ENCODE measurements at regions not wholly inside any gene's neighbourhood (a gene's known extent, or its start where the extent isn't known, plus 50 kb on each side); places are given as distances from the start of the nearest gene placed in this dataset.

DNA sequence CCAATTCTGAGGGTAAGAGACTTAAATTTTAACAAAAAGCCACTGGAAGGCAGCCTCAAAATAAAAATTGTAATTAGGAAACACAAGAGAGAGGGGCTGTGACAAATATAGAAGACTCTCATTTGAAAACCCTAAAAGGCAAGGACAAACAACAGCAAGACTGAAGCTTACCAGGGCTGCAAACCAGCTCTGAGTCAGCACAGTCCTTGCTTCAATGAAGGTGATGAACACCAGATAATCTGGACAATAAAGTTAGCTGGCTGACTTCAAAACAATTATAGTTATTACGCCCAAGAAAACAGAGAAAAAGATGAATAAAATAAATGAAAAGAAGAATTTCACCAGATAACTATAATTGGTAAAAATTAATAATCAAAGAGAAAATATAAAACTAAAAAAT is 149.3 kb upstream of the NSMCE3 start:
- no peak for DNase-seq

DNA sequence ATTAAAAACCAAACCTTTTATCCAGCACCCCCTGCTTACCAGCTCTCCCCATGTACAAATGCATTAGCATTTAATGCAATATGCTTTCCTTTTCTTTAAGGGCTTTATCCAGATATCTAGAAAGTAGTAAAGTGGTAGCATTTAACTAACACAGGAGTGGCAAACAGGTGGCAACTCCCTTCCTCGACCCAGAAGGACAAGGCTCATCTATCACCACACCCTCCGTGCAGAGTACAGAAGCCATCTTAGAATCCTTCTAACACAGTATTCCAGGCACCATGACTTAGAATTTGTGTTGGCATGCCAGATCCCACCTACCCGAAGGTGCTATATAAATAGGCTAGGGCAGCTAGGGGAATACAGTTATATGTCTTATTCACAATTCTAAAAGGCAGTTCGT is 148.6 kb upstream of the NSMCE3 start:
- no peak for DNase-seq

DNA sequence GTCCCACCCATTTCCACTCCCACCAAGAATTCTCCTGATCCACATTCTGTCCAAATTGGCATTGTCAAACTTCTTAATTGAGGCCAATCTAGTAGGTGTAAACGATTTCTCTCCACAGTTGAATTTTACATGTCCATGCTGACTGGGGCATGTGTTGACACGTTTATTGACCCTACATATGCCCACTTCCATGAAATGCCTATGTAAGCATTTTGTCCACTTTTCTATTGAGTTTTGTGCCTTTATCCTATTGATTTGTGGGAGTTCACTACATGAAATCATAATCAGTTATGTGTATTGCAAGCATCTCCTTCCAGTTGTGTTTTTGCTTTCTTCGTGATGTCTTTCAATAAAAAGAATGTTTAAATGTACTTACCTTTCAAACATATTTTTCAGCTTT is 141.7 kb upstream of the NSMCE3 start:
- no peak for DNase-seq

DNA sequence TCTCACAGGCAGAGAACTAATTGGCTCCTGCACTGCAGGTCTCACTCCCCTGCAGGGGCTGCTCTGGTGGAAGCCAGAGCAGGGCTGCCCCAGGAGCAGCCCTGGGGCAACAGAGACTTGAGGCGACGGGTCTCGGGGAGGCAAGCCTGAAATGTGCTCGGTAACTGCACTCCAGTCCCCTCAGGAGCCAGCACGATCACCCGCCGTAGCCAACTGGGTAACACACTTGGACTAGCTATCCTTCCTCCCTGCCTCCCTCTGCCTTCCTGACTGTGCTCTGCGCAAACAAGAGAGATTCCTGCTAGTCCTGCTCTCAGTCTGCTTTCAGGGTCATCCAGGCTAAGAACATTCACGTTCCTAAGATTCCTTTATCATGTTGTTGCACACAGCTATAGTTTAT is 140.7 kb upstream of the NSMCE3 start:
- DNase-seq: no peak

DNA sequence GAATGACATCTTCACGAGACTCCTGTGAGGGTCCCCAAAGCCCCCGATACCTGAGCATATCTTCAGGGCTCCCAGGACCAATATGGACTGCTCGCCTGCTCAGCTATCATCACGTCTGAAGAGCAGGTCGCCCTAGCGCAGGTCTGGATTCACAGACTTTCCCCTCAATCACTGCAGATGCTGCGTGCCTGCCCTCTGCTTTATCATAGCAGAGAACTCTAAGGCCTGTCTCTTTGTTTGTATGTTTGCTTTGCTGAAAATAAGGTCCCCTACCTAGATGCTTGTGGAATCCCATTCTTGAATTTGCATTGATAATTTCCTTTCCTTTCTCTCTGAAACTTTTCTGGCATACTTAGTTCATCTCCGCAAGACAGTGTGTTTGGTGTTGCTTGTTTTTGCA is 140.3 kb upstream of the NSMCE3 start:
- no peak for DNase-seq

DNA sequence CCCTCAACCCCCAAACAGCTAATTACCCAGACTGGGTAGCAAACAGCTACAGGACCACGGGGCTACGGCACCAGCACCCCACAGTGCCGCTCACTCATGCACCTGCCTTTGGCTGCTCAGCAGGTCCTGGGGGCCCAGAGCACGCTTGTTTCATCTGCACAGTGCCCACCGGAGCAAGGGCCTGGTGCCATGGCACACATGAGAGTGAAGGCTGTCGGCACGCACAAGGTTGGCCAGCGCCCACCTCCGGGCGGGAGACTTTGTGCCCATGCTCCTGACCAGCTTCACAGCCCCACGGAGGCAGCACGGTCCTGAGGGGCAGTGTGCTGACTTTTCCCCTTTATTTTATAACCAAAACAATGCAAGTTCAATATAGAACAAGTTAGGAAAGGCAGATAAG is 135.9 kb upstream of the NSMCE3 start:
- no peak for DNase-seq

DNA sequence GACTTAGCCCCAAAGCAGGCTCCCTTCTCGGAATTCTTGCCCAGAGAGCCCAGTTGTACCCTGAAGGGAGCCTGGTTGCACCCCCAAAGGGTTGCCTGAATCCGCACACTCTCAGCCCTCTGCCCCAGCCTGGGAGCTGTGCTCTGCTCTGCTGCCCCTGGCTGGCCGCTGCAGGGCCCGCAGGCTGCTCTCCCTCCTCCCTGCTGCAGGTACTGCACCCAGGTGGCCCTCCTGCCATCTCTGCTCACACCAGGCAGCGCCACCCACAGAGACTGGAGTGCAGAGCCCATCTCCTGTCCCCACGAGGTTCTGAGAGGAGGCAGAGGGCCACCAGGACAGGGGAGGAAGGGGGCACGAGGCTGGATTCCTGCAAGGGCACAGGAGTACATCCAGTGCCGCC is 134.2 kb upstream of the NSMCE3 start:
- no peak for DNase-seq

DNA sequence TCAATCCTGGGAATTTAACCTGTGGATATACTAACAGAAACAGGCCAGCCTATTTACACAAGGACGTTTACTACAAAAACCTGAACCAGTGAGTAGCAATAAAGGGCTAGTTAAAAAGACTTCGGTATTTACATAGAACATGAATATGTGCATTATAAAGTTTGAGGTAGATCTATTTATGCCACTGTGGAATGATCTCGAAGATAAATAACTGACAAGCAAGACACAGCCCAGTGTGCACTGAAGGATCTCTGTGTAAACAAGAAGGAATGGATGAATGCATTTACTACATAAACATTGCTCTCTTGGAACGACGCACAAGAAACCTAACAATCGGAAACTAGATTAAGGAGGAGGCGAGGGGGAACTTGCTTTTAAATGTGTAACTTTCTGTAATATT is 132.0 kb upstream of the NSMCE3 start:
- no peak for DNase-seq

DNA sequence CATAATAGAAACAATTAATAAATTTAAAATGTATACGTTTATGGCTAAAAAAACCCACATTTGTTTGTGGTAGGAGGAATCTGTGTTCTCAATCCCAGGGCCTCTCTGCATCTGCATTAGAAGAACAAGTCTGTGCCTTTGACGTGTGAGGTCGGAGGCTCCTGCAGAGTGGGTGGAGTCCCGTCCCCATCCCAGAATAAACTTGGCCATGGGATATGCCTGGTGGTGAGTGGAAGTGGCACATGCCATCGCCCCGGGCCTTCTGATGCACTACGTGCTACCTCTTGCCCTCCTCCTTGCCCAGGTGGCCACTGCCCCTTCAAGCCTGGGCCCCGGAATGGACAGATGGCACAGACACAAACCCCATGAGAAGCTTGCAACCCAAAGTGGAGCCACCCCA is 131.1 kb upstream of the NSMCE3 start:
- DNase-seq: no peak

DNA sequence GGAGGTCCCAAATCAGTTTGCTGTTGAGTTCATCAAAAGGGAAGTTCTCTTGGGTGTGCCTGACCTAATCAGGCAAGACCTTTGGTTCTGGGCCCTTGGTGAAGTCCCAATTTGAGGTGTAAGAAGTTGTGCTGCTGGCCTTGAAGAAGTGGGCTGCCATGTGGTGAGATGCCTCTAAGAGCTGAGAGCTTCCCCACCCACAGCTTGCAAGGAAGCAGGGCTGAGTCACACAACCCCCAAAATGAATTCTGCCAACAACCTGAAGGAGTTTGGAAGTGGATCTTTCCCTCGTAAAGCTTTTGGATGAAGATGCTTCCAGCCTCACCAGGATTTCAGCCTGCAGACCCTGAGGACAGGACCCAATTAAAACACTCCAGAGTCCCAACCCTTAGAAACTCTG is 129.3 kb upstream of the NSMCE3 start:
- DNase-seq: no peak

DNA sequence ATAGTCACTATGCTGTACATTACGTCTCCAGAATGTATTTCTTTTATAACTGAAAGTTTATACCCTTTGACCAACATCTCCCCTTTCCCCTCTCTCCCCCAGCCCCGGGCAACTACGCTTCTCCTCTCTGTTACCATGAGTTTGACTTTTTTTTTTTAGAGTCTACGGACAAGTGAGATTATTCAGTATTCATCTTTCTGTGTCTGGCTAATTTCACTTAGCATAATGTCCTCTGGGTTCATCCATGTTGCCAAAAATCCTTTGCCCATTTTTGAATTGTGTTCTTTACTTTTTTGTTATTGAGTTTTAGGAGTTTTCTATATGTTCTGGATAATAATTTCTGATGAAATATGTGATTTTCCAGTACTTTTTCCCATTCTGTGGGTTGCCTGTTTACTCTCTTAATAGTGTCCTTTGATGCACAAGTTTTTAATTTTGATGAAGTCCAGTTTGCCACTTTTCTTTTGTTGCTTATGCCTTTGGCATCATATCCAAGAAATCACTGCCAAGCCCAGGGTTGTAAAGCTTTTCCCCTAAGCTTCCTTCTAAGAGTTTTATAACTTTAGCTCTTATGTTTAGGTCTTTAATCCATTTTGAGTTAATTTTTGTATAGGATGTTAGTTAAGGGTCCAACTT is 126.7 kb upstream of the NSMCE3 start:
- DNase-seq: no peak

DNA sequence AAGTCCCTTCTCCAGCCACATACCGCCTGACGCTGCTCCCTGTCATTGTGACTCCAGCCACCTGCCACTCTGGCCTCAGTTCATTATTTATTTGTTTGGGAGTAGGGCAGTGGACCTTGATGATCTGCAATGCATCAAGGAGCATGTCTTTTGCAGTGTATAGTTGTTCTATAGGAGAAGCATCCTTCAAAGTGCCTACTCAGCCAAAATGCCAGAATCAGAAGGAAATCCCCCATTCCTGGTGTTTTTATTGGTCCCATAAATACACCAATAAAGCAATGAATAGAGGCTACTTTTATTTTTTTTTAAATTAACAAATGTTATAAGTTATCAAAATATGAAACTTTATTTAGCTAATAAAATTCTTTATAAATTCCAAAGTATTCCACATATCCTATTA is 123.8 kb upstream of the NSMCE3 start:
- no peak for DNase-seq

DNA sequence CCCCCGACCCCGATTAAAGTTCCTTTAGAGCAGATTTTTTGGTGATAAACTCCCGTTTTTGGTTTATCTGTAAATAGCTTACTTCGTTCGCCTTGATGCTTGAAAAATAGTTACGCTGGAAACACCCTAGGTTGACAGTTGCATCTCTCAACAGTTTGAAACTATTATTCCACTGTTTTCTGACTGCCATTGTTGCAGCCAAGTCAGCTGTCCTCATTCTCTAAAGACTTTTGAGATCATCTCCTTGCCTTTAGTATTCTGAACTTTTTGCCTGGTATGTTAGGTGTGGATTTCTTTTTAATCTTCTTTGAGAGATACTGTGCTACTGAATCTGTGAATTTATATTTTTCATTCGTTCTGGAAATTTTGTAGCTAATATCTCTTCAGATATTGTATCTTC is 122.7 kb upstream of the NSMCE3 start:
- DNase-seq: no peak

DNA sequence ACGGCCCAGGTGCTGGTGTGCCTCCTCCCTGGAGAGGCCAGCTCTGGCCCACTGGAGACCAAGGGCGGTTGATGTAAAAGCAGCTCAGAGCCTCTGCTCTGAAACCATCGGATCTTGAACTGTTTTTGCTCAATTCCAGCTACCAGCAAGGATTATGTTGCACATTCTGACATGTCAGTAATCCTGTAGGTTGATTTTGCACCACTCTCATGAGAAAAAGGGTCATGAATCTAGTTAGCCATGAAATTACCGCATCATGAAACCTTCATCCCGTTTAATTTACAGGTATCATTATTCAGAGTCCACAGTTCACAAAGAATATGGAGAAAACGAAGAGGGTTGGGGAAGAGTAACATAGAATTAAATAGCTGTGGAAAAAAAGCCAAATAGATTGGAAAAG is 120.4 kb upstream of the NSMCE3 start:
- no peak for DNase-seq

DNA sequence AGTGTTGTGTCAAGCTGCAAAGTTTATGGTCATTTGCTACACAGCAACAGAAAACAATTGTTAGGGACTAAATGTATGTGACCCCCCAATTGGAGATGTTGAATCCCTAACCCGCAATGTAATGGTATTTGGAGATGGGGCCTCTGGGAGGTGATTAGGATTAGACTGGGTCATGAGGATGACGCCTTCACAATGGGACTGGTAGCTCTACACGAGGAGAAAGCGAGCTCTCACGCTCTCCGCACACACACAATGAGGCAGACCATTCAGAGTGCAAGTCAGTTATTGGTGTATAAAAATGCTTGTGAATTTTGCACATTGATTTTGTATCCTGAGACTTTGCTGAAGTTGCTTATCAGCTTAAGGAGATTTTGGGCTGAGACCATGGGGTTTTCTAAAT is 116.9 kb upstream of the NSMCE3 start:
- no peak for DNase-seq

DNA sequence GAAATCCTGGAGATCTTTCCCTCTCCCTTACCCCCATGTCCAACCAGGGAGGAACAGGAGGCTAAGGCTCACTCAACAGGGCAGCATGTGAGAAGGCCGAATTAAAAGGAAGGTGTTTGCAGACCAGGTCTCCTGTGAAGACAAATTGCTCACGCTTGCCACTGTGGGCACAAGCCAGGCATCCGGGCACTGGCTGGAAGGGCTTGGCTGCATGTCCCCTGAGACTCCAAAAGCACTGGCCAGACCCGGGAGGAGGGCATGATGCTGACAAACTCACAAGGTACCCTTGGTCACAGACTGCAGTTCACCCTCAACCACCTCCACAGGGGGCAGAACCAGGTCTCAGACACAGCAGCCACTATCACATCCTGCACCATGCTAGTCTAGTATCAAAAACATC is 113.7 kb upstream of the NSMCE3 start:
- no peak for DNase-seq

DNA sequence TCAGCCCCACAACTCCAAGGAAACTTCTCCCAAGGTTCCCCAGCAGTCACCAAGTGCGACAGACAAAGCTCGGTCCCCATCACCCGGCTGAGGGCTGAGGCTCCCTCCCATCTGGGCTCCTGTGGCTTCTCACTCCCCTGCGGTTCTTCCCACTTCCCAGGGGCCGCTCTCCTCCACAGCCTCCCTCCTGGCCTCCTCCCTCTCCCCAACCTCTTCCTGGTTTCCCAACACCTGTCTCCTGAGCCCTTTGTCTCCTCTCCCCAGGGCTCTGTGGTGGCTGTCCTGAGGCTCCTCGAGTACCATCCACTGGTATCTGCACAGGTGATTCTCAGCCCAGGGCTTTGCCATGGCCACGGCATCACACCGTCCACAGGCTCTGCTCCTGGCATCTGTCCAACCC is 113.2 kb upstream of the NSMCE3 start:
- DNase-seq: no peak

DNA sequence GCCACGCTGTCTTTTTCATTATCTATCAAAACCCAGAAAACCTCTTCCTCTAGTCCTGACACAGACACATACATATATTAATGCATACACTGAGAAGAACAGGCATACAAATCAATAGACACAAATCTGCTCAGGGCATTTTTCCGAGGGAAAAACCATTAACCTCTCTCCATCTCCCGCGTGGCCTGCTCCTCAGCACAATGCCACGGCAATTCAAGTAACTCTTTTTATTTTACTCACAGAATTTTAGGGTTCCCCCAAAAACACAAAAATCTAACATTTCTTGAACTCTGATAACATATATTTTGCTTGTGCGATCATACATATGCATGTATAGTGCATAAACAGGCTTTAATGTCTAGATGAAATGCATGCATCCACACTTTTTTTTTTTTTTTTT is 110.8 kb upstream of the NSMCE3 start:
- DNase-seq: no peak

DNA sequence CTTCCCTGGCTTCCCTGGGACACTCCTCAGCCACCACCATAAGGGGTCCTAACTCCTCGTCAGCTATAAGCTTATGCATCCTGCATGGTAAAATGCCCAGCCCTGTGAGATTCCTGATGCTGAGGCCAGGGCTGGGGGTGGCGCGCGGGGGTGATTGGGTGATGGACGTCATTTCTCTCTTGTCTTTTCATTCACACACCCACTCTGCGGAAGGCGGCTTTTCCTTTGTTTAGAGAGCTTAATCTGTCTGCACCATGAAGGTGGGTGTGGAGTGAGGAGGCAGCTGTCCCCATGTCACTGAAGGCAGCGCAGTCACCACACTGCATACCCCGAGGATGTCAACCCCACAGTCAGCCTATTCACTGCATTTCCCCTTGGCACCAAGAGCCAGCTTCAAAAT is 110.0 kb upstream of the NSMCE3 start:
- no peak for DNase-seq

DNA sequence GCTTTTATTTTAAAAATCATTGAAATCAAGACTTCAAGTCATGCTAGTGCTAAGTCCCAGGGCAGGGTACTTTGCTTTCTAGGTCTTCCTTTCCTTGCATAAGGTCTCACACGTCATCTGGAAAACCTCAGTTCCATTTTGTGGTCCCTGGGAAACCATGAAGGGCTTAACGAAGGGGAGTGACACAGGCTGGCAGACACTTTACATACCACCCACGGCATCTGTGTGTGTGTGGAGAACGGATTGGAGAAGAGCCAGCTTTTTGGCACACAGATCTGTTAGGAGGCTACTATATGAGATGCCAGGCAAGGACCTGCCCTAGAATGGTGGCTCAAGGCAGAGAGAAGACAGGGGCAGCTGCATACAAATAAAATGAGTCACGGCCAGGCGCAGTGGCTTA is 107.5 kb upstream of the NSMCE3 start:
- no peak for DNase-seq

DNA sequence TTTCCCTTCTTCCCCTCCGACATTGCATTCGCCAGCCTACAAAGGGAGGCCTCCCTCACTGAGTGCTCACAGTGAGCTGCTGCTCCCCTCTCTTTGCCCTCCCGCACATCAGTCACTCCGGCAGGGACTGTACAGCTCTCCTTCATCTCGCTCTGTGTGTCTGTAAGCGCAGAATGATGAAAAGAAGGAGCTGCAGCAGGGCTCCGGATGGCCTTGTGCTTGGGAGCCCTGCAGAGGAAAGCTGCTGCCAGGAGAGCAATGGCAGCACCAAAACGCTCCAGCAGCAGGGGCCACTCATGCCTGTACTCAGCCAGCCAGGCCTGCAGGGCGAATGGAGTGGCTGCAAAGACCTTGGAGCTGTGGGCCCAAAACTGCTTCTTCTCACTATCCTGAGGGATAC is 107.0 kb upstream of the NSMCE3 start:
- no peak for DNase-seq

DNA sequence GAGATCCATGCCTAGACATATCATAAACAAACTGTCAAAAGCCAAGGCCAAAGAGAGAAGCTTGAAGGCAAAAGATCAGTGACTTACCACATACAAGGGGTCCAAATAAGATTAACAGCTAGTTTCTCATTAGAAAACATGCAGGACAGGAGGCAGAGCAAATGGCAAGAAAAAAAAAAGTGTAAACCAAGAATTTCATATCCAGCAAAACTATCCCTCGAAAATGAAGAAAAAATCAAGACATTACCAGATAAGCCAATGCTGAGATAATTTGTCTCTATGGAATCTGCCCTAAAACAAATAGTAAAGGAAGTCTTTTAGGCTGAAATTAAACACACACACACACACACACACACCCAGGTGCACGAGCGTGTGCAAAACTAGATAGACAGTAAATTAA is 99.6 kb upstream of the NSMCE3 start:
- no peak for DNase-seq

DNA sequence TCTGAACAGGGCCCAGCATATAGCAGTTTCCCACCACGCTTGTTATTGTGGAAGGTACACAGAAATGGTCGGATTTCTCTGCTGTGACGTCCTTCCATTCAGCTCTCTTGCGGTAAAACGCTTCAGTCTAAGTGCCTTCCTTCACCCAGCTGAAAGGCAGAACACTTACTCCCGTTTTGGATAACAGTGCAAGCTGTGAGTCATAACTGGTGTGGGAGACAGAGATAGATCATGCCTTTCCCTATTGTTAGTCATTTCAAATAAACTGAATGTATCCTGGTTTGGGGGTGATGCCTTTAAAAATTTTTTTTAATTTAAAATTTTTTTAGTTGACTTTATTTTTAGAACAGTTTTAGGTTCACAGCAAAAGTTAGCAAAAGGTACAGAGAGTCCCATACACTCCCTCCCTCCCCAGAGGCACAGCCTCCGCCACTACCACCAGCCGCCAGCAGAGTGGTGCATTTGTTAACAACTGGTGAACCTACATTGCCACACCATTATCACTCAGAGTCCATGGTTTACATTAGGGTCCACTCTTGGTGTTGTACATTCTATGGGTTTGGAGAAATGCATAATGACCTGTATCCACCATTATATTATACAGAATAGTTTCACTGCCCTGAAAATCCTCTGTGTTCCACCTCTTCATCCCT is 94.9 kb upstream of the NSMCE3 start:
- no peak for DNase-seq

DNA sequence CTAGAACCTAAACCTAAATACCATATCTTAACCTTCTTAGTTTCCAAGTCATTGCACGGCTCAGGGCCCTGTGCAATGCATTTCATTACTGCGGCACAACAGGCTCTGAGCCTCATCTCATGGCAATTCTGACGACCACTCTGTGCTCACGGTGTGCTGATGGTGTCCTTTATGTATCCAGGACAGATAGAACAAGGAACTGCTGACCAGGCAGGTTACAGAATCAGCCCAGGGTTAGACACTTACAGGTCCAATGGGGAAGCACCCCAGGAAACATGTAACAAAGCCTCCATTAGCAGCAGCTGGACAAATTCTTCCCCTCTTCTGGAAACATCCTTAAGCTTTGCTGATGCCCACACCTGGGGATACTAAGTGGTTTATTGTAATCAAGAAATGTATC is 91.9 kb upstream of the NSMCE3 start:
- DNase-seq: no peak

DNA sequence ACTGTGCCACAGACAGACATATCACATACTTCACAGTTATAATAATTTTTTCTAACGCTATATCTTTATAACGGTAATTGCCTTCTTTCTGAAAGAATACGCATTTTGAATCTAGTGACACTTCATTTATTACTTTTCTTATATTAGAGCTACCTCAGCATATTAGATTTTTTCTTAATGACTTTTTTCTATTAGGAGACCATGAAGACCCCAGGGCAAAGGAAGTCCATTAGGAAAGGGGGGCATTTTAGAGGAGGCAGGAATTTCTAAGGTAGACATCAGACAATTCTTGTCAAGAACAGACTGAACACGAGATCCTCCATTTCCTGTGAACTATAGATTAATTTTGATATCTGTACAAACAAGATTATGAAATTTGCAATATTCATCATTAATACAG is 90.5 kb upstream of the NSMCE3 start:
- DNase-seq: no peak
